ENCODE measurements at regions not wholly inside any gene's neighbourhood (a gene's known extent, or its start where the extent isn't known, plus 50 kb on each side); places are given as distances from the start of the nearest gene placed in this dataset.

DNA sequence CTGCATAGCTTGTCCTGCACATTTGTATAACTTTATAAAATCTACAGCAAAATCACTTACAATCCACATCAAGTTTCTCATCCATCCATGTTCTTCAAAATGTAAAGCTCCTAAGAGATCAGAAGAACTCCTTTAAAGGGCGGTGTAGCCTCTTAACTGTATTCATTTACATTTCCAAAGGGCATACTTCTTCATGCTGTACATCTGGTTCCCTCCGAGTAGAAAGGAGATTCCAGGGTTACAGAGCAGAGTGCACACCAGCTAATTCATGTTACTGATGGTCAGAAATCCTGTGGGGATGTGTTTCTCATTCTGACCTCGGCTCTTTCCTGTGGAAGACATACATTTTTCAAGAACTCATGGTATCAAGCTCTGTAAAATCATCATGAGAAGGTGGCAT lies 231.8 kb downstream of the ARAP2 start:
- Histone ChIP-seq H3K9me3 (ENCODE audit: control insufficient read depth in 2 of 3, insufficient read depth in 1 of 3, low read length in 3 of 3) (no peaks in the 10 kb centered on the region), H3K36me3 (ENCODE audit: control insufficient read depth in 2 of 3, insufficient read depth in 3 of 3, low read length in 3 of 3) (no peaks in the 10 kb centered on the region), H3K4me3 (ENCODE audit: low read length in 3 of 3) (no peak overlapping the region), H3K4me1 (ENCODE audit: control insufficient read depth in 2 of 3, insufficient read depth in 2 of 3, low read depth in 1 of 3, low read length in 3 of 3) (no peaks in the 10 kb centered on the region), H3K27me3 (ENCODE audit: control insufficient read depth, insufficient read depth, low read length) (no peaks in the 10 kb centered on the region), H3K9ac (ENCODE audit: low read length in 3 of 3) (no peak overlapping the region), H3K27ac (ENCODE audit: low read depth in 2 of 2, low read length in 2 of 2) (no peak overlapping the region)
- TF ChIP-seq, protein P1, sequence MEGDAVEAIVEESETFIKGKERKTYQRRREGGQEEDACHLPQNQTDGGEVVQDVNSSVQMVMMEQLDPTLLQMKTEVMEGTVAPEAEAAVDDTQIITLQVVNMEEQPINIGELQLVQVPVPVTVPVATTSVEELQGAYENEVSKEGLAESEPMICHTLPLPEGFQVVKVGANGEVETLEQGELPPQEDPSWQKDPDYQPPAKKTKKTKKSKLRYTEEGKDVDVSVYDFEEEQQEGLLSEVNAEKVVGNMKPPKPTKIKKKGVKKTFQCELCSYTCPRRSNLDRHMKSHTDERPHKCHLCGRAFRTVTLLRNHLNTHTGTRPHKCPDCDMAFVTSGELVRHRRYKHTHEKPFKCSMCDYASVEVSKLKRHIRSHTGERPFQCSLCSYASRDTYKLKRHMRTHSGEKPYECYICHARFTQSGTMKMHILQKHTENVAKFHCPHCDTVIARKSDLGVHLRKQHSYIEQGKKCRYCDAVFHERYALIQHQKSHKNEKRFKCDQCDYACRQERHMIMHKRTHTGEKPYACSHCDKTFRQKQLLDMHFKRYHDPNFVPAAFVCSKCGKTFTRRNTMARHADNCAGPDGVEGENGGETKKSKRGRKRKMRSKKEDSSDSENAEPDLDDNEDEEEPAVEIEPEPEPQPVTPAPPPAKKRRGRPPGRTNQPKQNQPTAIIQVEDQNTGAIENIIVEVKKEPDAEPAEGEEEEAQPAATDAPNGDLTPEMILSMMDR (IDR thresholded peaks at IDR 0.05; ENCODE audit: borderline replicate concordance, extremely low read depth, insufficient read depth) = no peak
- FAIRE-seq (no peak), DNase-seq (no peak)
- intact Hi-C loops (cut with DNase I) = no loop called here

DNA sequence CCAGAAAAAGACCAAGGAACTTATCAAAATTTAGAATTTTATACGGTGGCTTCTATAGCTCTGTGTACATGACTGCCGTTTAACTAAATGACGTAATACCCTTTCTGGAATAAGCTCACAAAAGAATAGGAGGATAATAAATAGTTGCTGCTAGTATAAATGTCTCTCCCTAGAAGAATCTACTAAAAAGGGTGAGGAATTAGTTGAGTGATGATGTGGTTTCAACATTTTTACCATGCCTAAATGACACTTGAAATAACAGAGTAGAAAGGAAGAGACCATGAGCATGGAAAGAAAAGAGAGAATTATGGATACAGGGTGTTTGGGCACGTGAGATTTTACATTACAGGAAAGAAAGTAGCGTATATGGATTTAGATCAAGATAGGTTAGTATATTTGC lies 231.1 kb downstream of the ARAP2 start:
- Histone ChIP-seq H3K4me1 (ENCODE audit: control insufficient read depth in 2 of 3, insufficient read depth in 2 of 3, low read depth in 1 of 3, low read length in 3 of 3) (no peaks in the 10 kb centered on the region), H3K9ac (ENCODE audit: low read length in 3 of 3) (no peak overlapping the region), H3K4me3 (ENCODE audit: low read length in 3 of 3) (no peak overlapping the region), H3K9me3 (ENCODE audit: control insufficient read depth in 2 of 3, insufficient read depth in 1 of 3, low read length in 3 of 3) (no peaks in the 10 kb centered on the region), H3K27ac (ENCODE audit: low read depth in 2 of 2, low read length in 2 of 2) (no peak overlapping the region), H3K36me3 (ENCODE audit: control insufficient read depth in 2 of 3, insufficient read depth in 3 of 3, low read length in 3 of 3) (no peaks in the 10 kb centered on the region), H3K27me3 (ENCODE audit: control insufficient read depth, insufficient read depth, low read length) (no peaks in the 10 kb centered on the region)
- intact Hi-C loops (cut with DNase I) = no loop called here
- TF ChIP-seq, protein P1 (IDR thresholded peaks at IDR 0.05; ENCODE audit: borderline replicate concordance, extremely low read depth, insufficient read depth) = no peak
- no peak for FAIRE-seq
- DNase-seq = no peak

Data from kidney (tissue), 13 donors.